ENCODE measurements at regions not wholly inside any gene's neighbourhood (a gene's known extent, or its start where the extent isn't known, plus 50 kb on each side); places are given as distances from the start of the nearest gene placed in this dataset.

DNA sequence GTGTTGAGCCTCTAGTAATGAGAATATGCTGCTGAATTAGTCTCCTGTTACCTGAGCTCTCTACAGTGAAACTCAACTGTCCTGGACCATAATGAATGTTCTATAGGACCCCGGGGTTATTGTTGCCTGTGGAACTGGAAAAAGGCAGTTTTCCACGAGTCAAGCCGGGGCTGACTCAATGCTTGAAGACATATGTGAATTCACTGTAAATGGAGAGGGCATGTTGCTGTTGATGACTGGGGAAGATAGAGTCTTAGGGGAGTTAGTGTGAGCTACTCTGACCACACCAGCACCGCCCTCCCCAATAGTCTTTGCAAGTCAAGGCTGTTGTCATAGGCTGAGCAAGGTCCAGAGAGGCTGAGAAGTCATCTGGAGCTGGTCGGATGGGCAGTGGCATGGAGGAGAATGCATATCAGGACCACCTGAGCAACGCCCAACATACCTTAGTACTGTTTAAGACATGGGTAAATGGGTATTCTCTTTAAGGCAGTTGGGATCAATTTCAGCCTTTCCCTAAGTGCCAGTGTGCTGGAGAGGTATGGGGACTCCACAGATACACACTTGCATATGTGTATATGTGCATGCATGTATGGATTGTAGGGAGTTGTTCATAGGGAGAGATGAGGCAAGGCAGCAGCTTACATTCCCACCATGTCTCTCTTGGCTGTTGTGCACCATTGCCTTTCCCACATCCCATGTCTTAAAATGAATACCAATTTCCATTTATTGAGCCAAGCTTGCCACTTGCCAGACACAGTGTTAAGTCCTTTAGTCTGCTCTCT, 230.1 kb upstream of the NAV2 start:
- no peaks in the 10 kb centered on the region for H3K4me1 Mint-ChIP-seq (ENCODE audit: low read depth)
- DNase-seq (ENCODE audit: low spot score), result no peak
- no peaks in the 10 kb centered on the region for H3K9me3 Mint-ChIP-seq (ENCODE audit: low read depth)
- no peak overlapping the region for H3K4me3 Mint-ChIP-seq (ENCODE audit: unreplicated experiment)
- H3K36me3 Mint-ChIP-seq (ENCODE audit: low read depth), result no peaks in the 10 kb centered on the region
- H3K27ac Mint-ChIP-seq (ENCODE audit: unreplicated experiment), result no peak overlapping the region
- no peak for TF ChIP-seq CTCF (IDR thresholded peaks at IDR 0.05)
- peaks cover 41% of the 10 kb centered on the region for H3K27me3 Mint-ChIP-seq (ENCODE audit: low read depth)

GRCh38 chr11:19480540-19480939, 232.1 kb upstream of the NAV2 start:
- H3K27ac Mint-ChIP-seq (ENCODE audit: unreplicated experiment), result no peak overlapping the region
- TF ChIP-seq CTCF (IDR thresholded peaks at IDR 0.05), result no peak
- DNase-seq (ENCODE audit: low spot score), result no peak
- H3K4me3 Mint-ChIP-seq (ENCODE audit: unreplicated experiment), result no peak overlapping the region
- no peaks in the 10 kb centered on the region for H3K36me3 Mint-ChIP-seq (ENCODE audit: low read depth)
- peaks cover 48% of the 10 kb centered on the region for H3K27me3 Mint-ChIP-seq (ENCODE audit: low read depth)
- no peaks in the 10 kb centered on the region for H3K4me1 Mint-ChIP-seq (ENCODE audit: low read depth)
- no peaks in the 10 kb centered on the region for H3K9me3 Mint-ChIP-seq (ENCODE audit: low read depth)

GRCh38 chr11:19478891-19479290, 233.7 kb upstream of the NAV2 start:
- no peak for TF ChIP-seq CTCF (IDR thresholded peaks at IDR 0.05)
- peaks cover 48% of the 10 kb centered on the region for H3K27me3 Mint-ChIP-seq (ENCODE audit: low read depth)
- no peaks in the 10 kb centered on the region for H3K4me1 Mint-ChIP-seq (ENCODE audit: low read depth)
- H3K9me3 Mint-ChIP-seq (ENCODE audit: low read depth), result no peaks in the 10 kb centered on the region
- no peak overlapping the region for H3K4me3 Mint-ChIP-seq (ENCODE audit: unreplicated experiment)
- H3K36me3 Mint-ChIP-seq (ENCODE audit: low read depth), result no peaks in the 10 kb centered on the region
- H3K27ac Mint-ChIP-seq (ENCODE audit: unreplicated experiment), result no peak overlapping the region
- no peak for DNase-seq (ENCODE audit: low spot score)

- peaks cover 48% of the 10 kb centered on the region for H3K27me3 Mint-ChIP-seq (ENCODE audit: low read depth)
- H3K4me3 Mint-ChIP-seq (ENCODE audit: unreplicated experiment), result no peak overlapping the region
- no peaks in the 10 kb centered on the region for H3K4me1 Mint-ChIP-seq (ENCODE audit: low read depth)
- DNase-seq (ENCODE audit: low spot score), result no peak
- TF ChIP-seq CTCF (IDR thresholded peaks at IDR 0.05), result no peak
- no peaks in the 10 kb centered on the region for H3K36me3 Mint-ChIP-seq (ENCODE audit: low read depth)
- H3K9me3 Mint-ChIP-seq (ENCODE audit: low read depth), result no peaks in the 10 kb centered on the region
- no peak overlapping the region for H3K27ac Mint-ChIP-seq (ENCODE audit: unreplicated experiment)
Observed at GRCh38 chr11:19474954-19475721, 234.4 kb upstream of the E2F8 start.

- Mint-ChIP-seq H3K27ac (ENCODE audit: unreplicated experiment) (no peak overlapping the region), H3K36me3 (ENCODE audit: low read depth) (no peaks in the 10 kb centered on the region), H3K27me3 (ENCODE audit: low read depth) (peaks cover 54% of the 10 kb centered on the region), H3K4me3 (ENCODE audit: unreplicated experiment) (no peak overlapping the region), H3K4me1 (ENCODE audit: low read depth) (no peaks in the 10 kb centered on the region), H3K9me3 (ENCODE audit: low read depth) (no peaks in the 10 kb centered on the region)
- DNase-seq (ENCODE audit: low spot score), result no peak
- no peak for TF ChIP-seq CTCF (IDR thresholded peaks at IDR 0.05)
Observed at GRCh38 chr11:19474211-19474610, 233.5 kb upstream of the E2F8 start.

Measured in chondrocyte (in vitro differentiated cells).